ENCODE measurements at regions not wholly inside any gene's neighbourhood (a gene's known extent, or its start where the extent isn't known, plus 50 kb on each side); places are given as distances from the start of the nearest gene placed in this dataset.
"Not testable (repeated sequence)": the region's sequence is repeated elsewhere in the genome, so short reads cannot be mapped to it uniquely, and the experiment has no call there.

DNA sequence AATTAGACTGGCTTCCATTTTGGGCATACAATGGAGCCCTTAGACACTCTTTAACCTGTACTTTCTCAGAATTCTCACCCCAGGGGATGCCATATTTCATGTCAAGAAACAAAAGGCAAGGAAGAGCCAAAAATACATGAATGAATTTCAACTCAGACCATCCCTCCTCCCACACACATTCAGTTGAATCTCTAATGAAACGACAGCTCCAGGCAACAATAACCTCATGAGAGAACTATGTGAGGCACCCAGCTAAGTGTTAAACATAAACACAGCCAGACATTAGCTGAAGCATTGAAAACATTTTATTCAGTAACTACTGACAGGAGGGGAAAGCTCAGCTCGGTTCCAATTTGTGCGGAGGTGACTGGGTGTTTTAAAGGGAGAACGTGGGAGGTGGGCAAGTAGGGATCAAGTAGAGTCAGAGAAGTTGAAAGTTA lies 1359.1 kb upstream of the CDH9 start:
- H3K9ac ChIP-seq (ENCODE audit: insufficient read depth, low read length) = no peak overlapping the region
- H3K9me3 ChIP-seq (ENCODE audit: control insufficient read depth, insufficient read depth, low read depth, low read length) = no peaks in the 10 kb centered on the region
- H2AFZ ChIP-seq (ENCODE audit: low read length) = no peak overlapping the region
- peaks cover 2% of the 10 kb centered on the region for H4K20me1 ChIP-seq (ENCODE audit: control insufficient read depth, extremely low read depth, insufficient read depth, low read length)
- no peaks in the 10 kb centered on the region for H3K4me1 ChIP-seq (ENCODE audit: control insufficient read depth, extremely low read depth, insufficient read depth, low read length)
- no peak overlapping the region for H3K4me3 ChIP-seq (replicated peaks in 1 of 4; ENCODE audit: control extremely low read depth in 1 of 4, insufficient read depth in 1 of 4, low read depth in 3 of 4, low read length in 4 of 4)
- H3K27ac ChIP-seq (ENCODE audit: insufficient read depth, low read length) = no peak overlapping the region
- DNase-seq (ENCODE audit: low read depth in 2 of 2) = peak in 1 of 2 donors; percentile 89
- TF ChIP-seq, protein P1, sequence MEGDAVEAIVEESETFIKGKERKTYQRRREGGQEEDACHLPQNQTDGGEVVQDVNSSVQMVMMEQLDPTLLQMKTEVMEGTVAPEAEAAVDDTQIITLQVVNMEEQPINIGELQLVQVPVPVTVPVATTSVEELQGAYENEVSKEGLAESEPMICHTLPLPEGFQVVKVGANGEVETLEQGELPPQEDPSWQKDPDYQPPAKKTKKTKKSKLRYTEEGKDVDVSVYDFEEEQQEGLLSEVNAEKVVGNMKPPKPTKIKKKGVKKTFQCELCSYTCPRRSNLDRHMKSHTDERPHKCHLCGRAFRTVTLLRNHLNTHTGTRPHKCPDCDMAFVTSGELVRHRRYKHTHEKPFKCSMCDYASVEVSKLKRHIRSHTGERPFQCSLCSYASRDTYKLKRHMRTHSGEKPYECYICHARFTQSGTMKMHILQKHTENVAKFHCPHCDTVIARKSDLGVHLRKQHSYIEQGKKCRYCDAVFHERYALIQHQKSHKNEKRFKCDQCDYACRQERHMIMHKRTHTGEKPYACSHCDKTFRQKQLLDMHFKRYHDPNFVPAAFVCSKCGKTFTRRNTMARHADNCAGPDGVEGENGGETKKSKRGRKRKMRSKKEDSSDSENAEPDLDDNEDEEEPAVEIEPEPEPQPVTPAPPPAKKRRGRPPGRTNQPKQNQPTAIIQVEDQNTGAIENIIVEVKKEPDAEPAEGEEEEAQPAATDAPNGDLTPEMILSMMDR (conservative IDR thresholded peaks at IDR 0.05 in 1 of 2, IDR thresholded peaks at IDR 0.05 in 1 of 2; ENCODE audit: low read depth in 1 of 2, low read length in 2 of 2) = no peak
- no peak for TF ChIP-seq EZH2 (IDR thresholded peaks at IDR 0.05; ENCODE audit: low read length, missing control alignments)
- H3K4me2 ChIP-seq (ENCODE audit: extremely low read depth, insufficient read depth, low read length) = no peak overlapping the region
- no peaks in the 10 kb centered on the region for H3K79me2 ChIP-seq (ENCODE audit: control insufficient read depth, insufficient read depth, low read length)
- no peaks in the 10 kb centered on the region for H3K36me3 ChIP-seq (ENCODE audit: control insufficient read depth, insufficient read depth, low read length)
- no peaks in the 10 kb centered on the region for H3K27me3 ChIP-seq (ENCODE audit: control insufficient read depth, insufficient read depth, low read length)

DNA sequence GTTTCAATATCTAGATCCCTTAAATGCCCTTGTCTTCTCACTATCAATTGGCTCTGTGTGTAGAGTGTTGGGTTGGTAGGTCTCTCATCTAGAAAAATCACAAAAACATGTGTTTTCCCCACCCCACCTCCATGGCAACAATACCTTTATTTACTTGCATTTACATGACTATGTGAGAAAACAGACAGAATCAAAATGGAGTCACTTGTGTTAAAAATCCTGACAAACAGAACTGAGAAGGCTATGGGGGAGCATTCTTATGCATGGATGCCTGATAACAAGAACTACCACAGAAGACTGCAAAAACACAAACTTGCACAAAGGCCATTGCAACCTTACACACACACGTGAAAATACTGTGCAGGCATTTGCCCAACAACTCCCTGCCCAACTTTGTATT lies 1352.9 kb upstream of the CDH9 start:
- no peak overlapping the region for H3K27ac ChIP-seq (ENCODE audit: insufficient read depth, low read length)
- no peaks in the 10 kb centered on the region for H3K36me3 ChIP-seq (ENCODE audit: control insufficient read depth, insufficient read depth, low read length)
- H3K27me3 ChIP-seq (ENCODE audit: control insufficient read depth, insufficient read depth, low read length) = no peaks in the 10 kb centered on the region
- TF ChIP-seq EZH2 (IDR thresholded peaks at IDR 0.05; ENCODE audit: low read length, missing control alignments) = no peak
- TF ChIP-seq, protein P1 (conservative IDR thresholded peaks at IDR 0.05 in 1 of 2, IDR thresholded peaks at IDR 0.05 in 1 of 2; ENCODE audit: low read depth in 1 of 2, low read length in 2 of 2) = no peak
- H3K4me3 ChIP-seq (replicated peaks in 1 of 4; ENCODE audit: control extremely low read depth in 1 of 4, insufficient read depth in 1 of 4, low read depth in 3 of 4, low read length in 4 of 4) = no peak overlapping the region
- DNase-seq (ENCODE audit: low read depth in 2 of 2) = no peak
- no peaks in the 10 kb centered on the region for H4K20me1 ChIP-seq (ENCODE audit: control insufficient read depth, extremely low read depth, insufficient read depth, low read length)
- H3K4me1 ChIP-seq (ENCODE audit: control insufficient read depth, extremely low read depth, insufficient read depth, low read length) = no peaks in the 10 kb centered on the region
- H3K9ac ChIP-seq (ENCODE audit: insufficient read depth, low read length) = no peak overlapping the region
- no peak overlapping the region for H3K4me2 ChIP-seq (ENCODE audit: extremely low read depth, insufficient read depth, low read length)
- no peaks in the 10 kb centered on the region for H3K9me3 ChIP-seq (ENCODE audit: control insufficient read depth, insufficient read depth, low read depth, low read length)
- no peaks in the 10 kb centered on the region for H3K79me2 ChIP-seq (ENCODE audit: control insufficient read depth, insufficient read depth, low read length)
- H2AFZ ChIP-seq (ENCODE audit: low read length) = no peak overlapping the region

DNA sequence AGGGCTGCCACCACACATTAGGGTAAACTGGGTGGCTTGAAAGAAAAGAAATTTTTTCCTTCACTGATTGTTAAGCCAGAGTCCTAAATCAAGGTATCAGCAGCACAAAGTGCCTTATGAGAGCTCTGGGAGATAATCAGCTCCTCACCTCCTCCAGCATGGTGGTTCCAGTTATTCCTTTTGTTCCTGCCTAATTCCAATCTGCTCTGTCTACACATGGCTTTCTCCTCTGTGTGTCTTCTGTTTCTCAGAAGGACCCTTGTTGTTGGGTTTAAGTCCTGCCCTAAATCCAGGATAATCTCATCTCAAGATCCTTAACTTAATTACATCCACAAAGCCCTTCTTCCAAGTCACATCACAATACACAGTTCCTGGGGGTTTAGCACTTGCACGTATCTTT lies 1352.0 kb upstream of the CDH9 start:
- no peaks in the 10 kb centered on the region for H3K4me1 ChIP-seq (ENCODE audit: control insufficient read depth, extremely low read depth, insufficient read depth, low read length)
- H3K36me3 ChIP-seq (ENCODE audit: control insufficient read depth, insufficient read depth, low read length) = no peaks in the 10 kb centered on the region
- H3K79me2 ChIP-seq (ENCODE audit: control insufficient read depth, insufficient read depth, low read length) = no peaks in the 10 kb centered on the region

DNA sequence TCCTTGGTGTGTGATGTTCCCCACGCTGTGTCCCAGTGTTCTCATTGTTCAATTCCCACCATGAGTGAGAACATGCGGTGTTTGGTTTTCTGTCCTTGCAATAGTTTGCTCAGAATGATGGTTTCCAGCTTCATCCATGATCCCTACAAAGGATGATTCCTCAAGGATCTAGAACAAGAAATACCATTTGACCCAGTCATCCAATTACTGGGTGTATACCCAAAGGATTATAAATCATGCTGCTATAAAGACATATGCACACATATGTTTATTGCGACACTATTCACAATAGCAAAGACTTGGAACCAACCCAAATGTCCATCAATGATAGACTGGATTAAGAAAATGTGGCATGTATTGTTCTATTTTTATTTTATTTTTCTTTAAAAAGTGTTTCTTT lies 1351.3 kb upstream of the CDH9 start:
- H3K9ac ChIP-seq (ENCODE audit: insufficient read depth, low read length); H2AFZ ChIP-seq (ENCODE audit: low read length); H3K27me3 ChIP-seq (ENCODE audit: control insufficient read depth, insufficient read depth, low read length); H3K4me1 ChIP-seq (ENCODE audit: control insufficient read depth, extremely low read depth, insufficient read depth, low read length); H3K36me3 ChIP-seq (ENCODE audit: control insufficient read depth, insufficient read depth, low read length); H3K4me3 ChIP-seq (replicated peaks in 1 of 4; ENCODE audit: control extremely low read depth in 1 of 4, insufficient read depth in 1 of 4, low read depth in 3 of 4, low read length in 4 of 4); H3K27ac ChIP-seq (ENCODE audit: insufficient read depth, low read length); H3K9me3 ChIP-seq (ENCODE audit: control insufficient read depth, insufficient read depth, low read depth, low read length); H3K79me2 ChIP-seq (ENCODE audit: control insufficient read depth, insufficient read depth, low read length); DNase-seq (ENCODE audit: low read depth in 2 of 2); H4K20me1 ChIP-seq (ENCODE audit: control insufficient read depth, extremely low read depth, insufficient read depth, low read length); H3K4me2 ChIP-seq (ENCODE audit: extremely low read depth, insufficient read depth, low read length): not testable (repeated sequence)

More for the DNA sequence above, 1352.0 kb upstream of the CDH9 start:
- H4K20me1 ChIP-seq (ENCODE audit: control insufficient read depth, extremely low read depth, insufficient read depth, low read length) = no peaks in the 10 kb centered on the region
- no peak overlapping the region for H3K4me2 ChIP-seq (ENCODE audit: extremely low read depth, insufficient read depth, low read length)
- H2AFZ ChIP-seq (ENCODE audit: low read length) = no peak overlapping the region
- no peak overlapping the region for H3K4me3 ChIP-seq (replicated peaks in 1 of 4; ENCODE audit: control extremely low read depth in 1 of 4, insufficient read depth in 1 of 4, low read depth in 3 of 4, low read length in 4 of 4)
- no peaks in the 10 kb centered on the region for H3K9me3 ChIP-seq (ENCODE audit: control insufficient read depth, insufficient read depth, low read depth, low read length)
- no peak overlapping the region for H3K27ac ChIP-seq (ENCODE audit: insufficient read depth, low read length)
- no peak for DNase-seq (ENCODE audit: low read depth in 2 of 2)
- H3K27me3 ChIP-seq (ENCODE audit: control insufficient read depth, insufficient read depth, low read length) = no peaks in the 10 kb centered on the region
- TF ChIP-seq EZH2 (IDR thresholded peaks at IDR 0.05; ENCODE audit: low read length, missing control alignments) = no peak
- TF ChIP-seq, protein P1 (conservative IDR thresholded peaks at IDR 0.05 in 1 of 2, IDR thresholded peaks at IDR 0.05 in 1 of 2; ENCODE audit: low read depth in 1 of 2, low read length in 2 of 2) = no peak
- H3K9ac ChIP-seq (ENCODE audit: insufficient read depth, low read length) = no peak overlapping the region

Data from fibroblast of lung (primary cell).